ENCODE measurements at regions not wholly inside any gene's neighbourhood (a gene's known extent, or its start where the extent isn't known, plus 50 kb on each side); places are given as distances from the start of the nearest gene placed in this dataset.
A peak's percentile ranks its signal among the peaks of the same experiment; 100 is the strongest.

GRCh38 chr4:136662539-136662938 lies 869.8 kb downstream of the PCDH18 start:
- no peaks in the 10 kb centered on the region for H3K4me1 ChIP-seq (ENCODE audit: control insufficient read depth, extremely low read depth, insufficient read depth, low read length)
- TF ChIP-seq EZH2 (IDR thresholded peaks at IDR 0.05; ENCODE audit: low read length, missing control alignments) = no peak
- no peak for TF ChIP-seq CTCF (conservative IDR thresholded peaks at IDR 0.05 in 1 of 2, IDR thresholded peaks at IDR 0.05 in 1 of 2; ENCODE audit: low read depth in 1 of 2, low read length in 2 of 2)
- no peaks in the 10 kb centered on the region for H3K79me2 ChIP-seq (ENCODE audit: control insufficient read depth, insufficient read depth, low read length)
- H4K20me1 ChIP-seq (ENCODE audit: control insufficient read depth, extremely low read depth, insufficient read depth, low read length) = no peaks in the 10 kb centered on the region
- no peak overlapping the region for H3K27ac ChIP-seq (ENCODE audit: insufficient read depth, low read length)
- no peak for DNase-seq (ENCODE audit: low read depth in 2 of 2)
- H3K9me3 ChIP-seq (ENCODE audit: control insufficient read depth, insufficient read depth, low read depth, low read length) = no peaks in the 10 kb centered on the region
- H2AFZ ChIP-seq (ENCODE audit: low read length) = no peak overlapping the region
- no peak overlapping the region for H3K9ac ChIP-seq (ENCODE audit: insufficient read depth, low read length)
- no peaks in the 10 kb centered on the region for H3K36me3 ChIP-seq (ENCODE audit: control insufficient read depth, insufficient read depth, low read length)
- H3K4me2 ChIP-seq (ENCODE audit: extremely low read depth, insufficient read depth, low read length) = no peak overlapping the region
- H3K27me3 ChIP-seq (ENCODE audit: control insufficient read depth, insufficient read depth, low read length) = no peaks in the 10 kb centered on the region
- H3K4me3 ChIP-seq (replicated peaks in 1 of 4; ENCODE audit: control extremely low read depth in 1 of 4, insufficient read depth in 1 of 4, low read depth in 3 of 4, low read length in 4 of 4) = no peak overlapping the region

GRCh38 chr4:136653640-136654406 lies 878.5 kb downstream of the PCDH18 start:
- no peak overlapping the region for H3K27ac ChIP-seq (ENCODE audit: insufficient read depth, low read length)
- no peaks in the 10 kb centered on the region for H3K4me1 ChIP-seq (ENCODE audit: control insufficient read depth, extremely low read depth, insufficient read depth, low read length)
- TF ChIP-seq EZH2 (IDR thresholded peaks at IDR 0.05; ENCODE audit: low read length, missing control alignments) (no peak), CTCF (conservative IDR thresholded peaks at IDR 0.05 in 1 of 2, IDR thresholded peaks at IDR 0.05 in 1 of 2; ENCODE audit: low read depth in 1 of 2, low read length in 2 of 2) (no peak)
- H3K36me3 ChIP-seq (ENCODE audit: control insufficient read depth, insufficient read depth, low read length) = no peaks in the 10 kb centered on the region
- no peak overlapping the region for H3K4me3 ChIP-seq (replicated peaks in 1 of 4; ENCODE audit: control extremely low read depth in 1 of 4, insufficient read depth in 1 of 4, low read depth in 3 of 4, low read length in 4 of 4)
- H2AFZ ChIP-seq (ENCODE audit: low read length) = no peak overlapping the region
- no peaks in the 10 kb centered on the region for H3K27me3 ChIP-seq (ENCODE audit: control insufficient read depth, insufficient read depth, low read length)
- H3K79me2 ChIP-seq (ENCODE audit: control insufficient read depth, insufficient read depth, low read length) = no peaks in the 10 kb centered on the region
- no peaks in the 10 kb centered on the region for H3K9me3 ChIP-seq (ENCODE audit: control insufficient read depth, insufficient read depth, low read depth, low read length)
- no peaks in the 10 kb centered on the region for H4K20me1 ChIP-seq (ENCODE audit: control insufficient read depth, extremely low read depth, insufficient read depth, low read length)
- no peak for DNase-seq (ENCODE audit: low read depth in 2 of 2)
- H3K4me2 ChIP-seq (ENCODE audit: extremely low read depth, insufficient read depth, low read length) = no peak overlapping the region
- no peak overlapping the region for H3K9ac ChIP-seq (ENCODE audit: insufficient read depth, low read length)

GRCh38 chr4:136651932-136652331 lies 880.4 kb downstream of the PCDH18 start:
- H3K4me2 ChIP-seq (ENCODE audit: extremely low read depth, insufficient read depth, low read length) = no peak overlapping the region
- no peak overlapping the region for H3K4me3 ChIP-seq (replicated peaks in 1 of 4; ENCODE audit: control extremely low read depth in 1 of 4, insufficient read depth in 1 of 4, low read depth in 3 of 4, low read length in 4 of 4)
- H3K36me3 ChIP-seq (ENCODE audit: control insufficient read depth, insufficient read depth, low read length) = no peaks in the 10 kb centered on the region
- H3K79me2 ChIP-seq (ENCODE audit: control insufficient read depth, insufficient read depth, low read length) = no peaks in the 10 kb centered on the region
- H3K9ac ChIP-seq (ENCODE audit: insufficient read depth, low read length) = no peak overlapping the region
- no peak overlapping the region for H3K27ac ChIP-seq (ENCODE audit: insufficient read depth, low read length)
- H3K27me3 ChIP-seq (ENCODE audit: control insufficient read depth, insufficient read depth, low read length) = no peaks in the 10 kb centered on the region
- no peak overlapping the region for H2AFZ ChIP-seq (ENCODE audit: low read length)
- no peak for TF ChIP-seq EZH2 (IDR thresholded peaks at IDR 0.05; ENCODE audit: low read length, missing control alignments)
- no peak for TF ChIP-seq CTCF (conservative IDR thresholded peaks at IDR 0.05 in 1 of 2, IDR thresholded peaks at IDR 0.05 in 1 of 2; ENCODE audit: low read depth in 1 of 2, low read length in 2 of 2)
- H3K9me3 ChIP-seq (ENCODE audit: control insufficient read depth, insufficient read depth, low read depth, low read length) = no peaks in the 10 kb centered on the region
- peak in 1 of 2 donors; percentile 27 for DNase-seq (ENCODE audit: low read depth in 2 of 2)
- H3K4me1 ChIP-seq (ENCODE audit: control insufficient read depth, extremely low read depth, insufficient read depth, low read length) = no peaks in the 10 kb centered on the region
- no peaks in the 10 kb centered on the region for H4K20me1 ChIP-seq (ENCODE audit: control insufficient read depth, extremely low read depth, insufficient read depth, low read length)

Data from fibroblast of lung (primary cell).